H1 (cell line): ENCODE measurements at regions not wholly inside any gene's neighbourhood (a gene's known extent, or its start where the extent isn't known, plus 50 kb on each side); places are given as distances from the start of the nearest gene placed in this dataset.
A peak's percentile ranks its signal among the peaks of the same experiment; 100 is the strongest.
"Not testable (repeated sequence)": the region's sequence is repeated elsewhere in the genome, so short reads cannot be mapped to it uniquely, and the experiment has no call there.

Experiments used
- BACH1 ChIP-seq: IDR thresholded peaks from 2 replicates; pipeline ENCODE4 v1.6.1; 2012; ENCODE audit warnings: low read length, improper control_type of control experiment
- CTCF ChIP-seq, 3 experiments: IDR thresholded peaks; 1 replicate in 2 of 3; 2 replicates in 1 of 3; pipeline versions ENCODE4 v1.5.1 to v1.6.1; 2011; ENCODE audit warnings: low read length in 3 of 3, mild to moderate bottlenecking in 3 of 3, inconsistent platforms in 2 of 3, low read depth in 1 of 3, moderate library complexity in 1 of 3; ENCODE audit not compliant: insufficient read depth in 1 of 3; ENCODE audit errors: control extremely low read depth in 1 of 3
- GABPA ChIP-seq: IDR thresholded peaks from 2 replicates; pipeline ENCODE4 v1.6.1; 2011; ENCODE audit warnings: mild to moderate bottlenecking, low read length, moderate library complexity, borderline replicate concordance; ENCODE audit not compliant: insufficient read depth
- JUN ChIP-seq: IDR thresholded peaks from 2 replicates; pipeline ENCODE4 v1.6.1; 2011; ENCODE audit warnings: low read depth, mild to moderate bottlenecking, improper control_type of control experiment, low read length
- KDM1A ChIP-seq: fragments of 200-600, 300-600 bp; sonication (generic); IDR thresholded peaks from 2 replicates; pipeline ENCODE4 v1.7.1; 2016; ENCODE audit warnings: mild to moderate bottlenecking, low read length, borderline replicate concordance
- MAX ChIP-seq: IDR thresholded peaks from 2 replicates; pipeline ENCODE4 v1.6.1; 2012; ENCODE audit warnings: inconsistent platforms
- POLR2A ChIP-seq, 2 experiments: IDR thresholded peaks; 1 replicate in 1 of 2; 2 replicates in 1 of 2; pipeline ENCODE4 v1.6.1; 2011; ENCODE audit warnings: low read depth in 2 of 2, low read length in 2 of 2, mild to moderate bottlenecking in 2 of 2; ENCODE audit errors: control extremely low read depth in 1 of 2
- POLR2AphosphoS5 ChIP-seq: IDR thresholded peaks from 2 replicates; pipeline ENCODE4 v1.6.1; 2011; ENCODE audit warnings: low read depth, low read length
- RAD21 ChIP-seq, 2 experiments: IDR thresholded peaks in 1 of 2; conservative IDR thresholded peaks in 1 of 2; 2 replicates each; pipeline ENCODE4 v1.6.1; 2011; ENCODE audit warnings: low read depth in 2 of 2, low read length in 2 of 2, improper control_type of control experiment in 1 of 2, inconsistent platforms in 1 of 2, mild to moderate bottlenecking in 1 of 2, moderate library complexity in 1 of 2
- SP2 ChIP-seq: IDR thresholded peaks from 2 replicates; pipeline ENCODE4 v1.6.1; 2012; ENCODE audit warnings: mild to moderate bottlenecking, low read length, inconsistent platforms
- TF ChIP-seq, protein P1 (sequence below): IDR thresholded peaks from 2 replicates; pipeline ENCODE4 v1.6.1; 2012; ENCODE audit warnings: inconsistent platforms

DNA sequence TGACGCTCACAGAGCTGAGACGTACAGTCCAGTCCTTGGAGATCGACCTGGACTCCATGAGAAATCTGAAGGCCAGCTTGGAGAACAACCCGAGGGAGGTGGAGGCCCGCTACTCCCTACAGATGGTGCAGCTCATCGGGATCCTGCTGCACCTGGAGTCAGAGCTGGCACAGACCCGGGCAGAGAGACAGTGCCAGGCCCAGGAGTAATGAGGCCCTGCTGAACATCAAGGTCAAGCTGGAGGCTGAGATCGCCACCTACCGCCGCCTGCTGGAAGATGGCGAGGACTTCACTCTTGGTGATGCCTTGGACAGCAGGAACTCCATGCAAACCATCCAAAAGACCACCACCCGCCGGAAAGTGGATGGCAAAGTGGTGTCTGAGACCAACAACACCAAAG, 681.4 kb downstream of the PCDH11X start:
- not testable (repeated sequence) for TF ChIP-seq KDM1A; POLR2A (IDR thresholded peaks at IDR 0.05; ENCODE audit: control extremely low read depth in 1 of 2, low read depth in 2 of 2, low read length in 2 of 2); CTCF (IDR thresholded peaks at IDR 0.05; ENCODE audit: control extremely low read depth in 1 of 3, insufficient read depth in 1 of 3, low read depth in 1 of 3, low read length in 3 of 3); POLR2AphosphoS5; SP2; GABPA; BACH1; MAX; JUN
- TF ChIP-seq, protein P1, sequence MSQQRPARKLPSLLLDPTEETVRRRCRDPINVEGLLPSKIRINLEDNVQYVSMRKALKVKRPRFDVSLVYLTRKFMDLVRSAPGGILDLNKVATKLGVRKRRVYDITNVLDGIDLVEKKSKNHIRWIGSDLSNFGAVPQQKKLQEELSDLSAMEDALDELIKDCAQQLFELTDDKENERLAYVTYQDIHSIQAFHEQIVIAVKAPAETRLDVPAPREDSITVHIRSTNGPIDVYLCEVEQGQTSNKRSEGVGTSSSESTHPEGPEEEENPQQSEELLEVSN: not testable (repeated sequence)
- TF ChIP-seq RAD21 (IDR thresholded peaks at IDR 0.05 in 1 of 2, conservative IDR thresholded peaks at IDR 0.05 in 1 of 2; ENCODE audit: low read depth in 2 of 2, low read length in 2 of 2): 0 out of 4 replicates have a peak, but pooled peaks of 1 of the 2 experiments have one; percentile 5
